NCI-H2196 (cell line): ENCODE measurements at regions not wholly inside any gene's neighbourhood (a gene's known extent, or its start where the extent isn't known, plus 50 kb on each side); places are given as distances from the start of the nearest gene placed in this dataset.

ENCODE experiments used
- DNase-seq: peaks from one replicate; lab custom pipeline; 2025; ENCODE audit not compliant: unreplicated experiment; lab: John Stamatoyannopoulos, UW

DNA sequence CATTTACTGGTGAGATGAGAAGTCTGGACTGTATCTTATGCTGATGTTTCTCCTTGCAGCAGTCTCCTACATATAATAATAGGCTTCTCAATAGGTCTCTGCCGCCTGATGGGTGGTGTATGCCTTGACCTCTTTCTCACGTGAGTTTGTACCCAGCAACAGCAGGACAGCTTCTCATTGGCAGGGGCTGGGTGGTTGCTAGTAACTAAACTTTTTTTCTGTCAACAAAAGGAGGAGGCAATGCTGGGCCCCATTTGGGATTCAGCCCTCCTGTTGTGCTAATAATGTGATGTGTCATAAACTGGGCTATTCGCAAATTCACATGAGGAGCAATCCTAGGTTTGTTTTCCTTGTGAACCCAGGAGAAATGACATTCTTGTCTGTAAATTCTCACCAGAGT is 533.6 kb downstream of the GATA3 start:
- DNase-seq, result no peak

DNA sequence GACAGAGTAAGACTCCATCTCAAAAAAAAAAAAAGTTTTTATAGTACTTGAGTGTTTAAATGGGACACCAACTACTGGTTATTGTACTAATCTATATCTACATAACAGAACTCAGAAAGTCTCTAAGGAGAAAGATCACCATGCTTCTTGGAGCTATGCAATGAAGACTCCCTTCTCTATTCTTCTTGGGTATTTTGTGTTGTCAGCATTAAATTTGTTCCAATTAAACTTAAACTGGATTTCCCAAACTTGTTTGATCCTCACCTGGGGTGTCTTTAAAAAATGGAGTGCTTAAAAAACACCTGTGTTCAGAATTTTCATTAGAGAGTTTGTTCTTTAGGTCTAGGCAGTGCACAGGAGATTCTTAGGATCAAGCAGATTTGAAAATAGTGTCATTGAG is 536.0 kb downstream of the GATA3 start:
- DNase-seq, result no peak

GRCh38 chr10:8591640-8592039 is 537.2 kb downstream of the GATA3 start:
- no peak for DNase-seq

- DNase-seq, result no peak
These were observed 539.7 kb downstream of the GATA3 start for GRCh38 chr10:8594176-8594575.

GRCh38 chr10:8594711-8595110 is 540.2 kb downstream of the GATA3 start:
- DNase-seq, result no peak

DNA sequence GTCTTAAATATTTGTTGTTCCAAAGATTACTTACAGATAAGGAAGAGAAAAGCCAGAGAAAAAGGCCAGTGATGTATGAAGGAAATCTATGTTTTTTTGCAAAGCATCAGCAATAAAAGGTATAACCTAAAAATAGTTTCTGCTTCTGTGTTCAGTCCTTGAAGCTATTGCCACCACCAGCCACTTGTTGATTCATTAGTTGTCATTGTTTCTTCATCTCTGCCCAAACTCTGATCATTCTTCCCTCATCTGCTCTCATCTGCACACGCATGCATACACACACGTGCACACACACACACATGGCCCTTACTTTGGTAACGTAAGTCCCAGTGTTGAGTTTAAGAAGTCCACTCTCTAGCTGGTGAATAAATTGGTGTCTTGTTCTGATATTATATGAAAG is 540.7 kb downstream of the GATA3 start:
- no peak for DNase-seq

- DNase-seq, result no peak
These were observed 542.5 kb downstream of the GATA3 start for GRCh38 chr10:8596929-8597472.

DNA sequence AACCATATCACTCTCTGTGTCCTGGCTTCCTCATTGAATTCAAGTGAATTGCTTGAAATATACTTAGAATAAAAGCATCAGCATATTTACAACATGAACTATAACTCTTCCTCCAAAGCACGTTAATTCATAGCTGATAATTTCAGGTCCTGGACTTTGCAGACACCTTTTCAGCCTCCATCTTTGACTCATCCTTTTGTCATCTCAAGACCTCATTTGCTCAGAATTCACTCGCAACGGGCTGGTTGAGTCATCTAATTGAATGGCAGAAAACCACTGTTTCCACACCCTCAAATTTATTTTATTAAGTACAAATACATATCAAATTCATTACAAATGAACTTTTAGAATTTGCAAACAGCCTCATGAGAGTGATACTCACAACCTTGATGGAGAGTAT is 545.7 kb downstream of the GATA3 start:
- no peak for DNase-seq

DNA sequence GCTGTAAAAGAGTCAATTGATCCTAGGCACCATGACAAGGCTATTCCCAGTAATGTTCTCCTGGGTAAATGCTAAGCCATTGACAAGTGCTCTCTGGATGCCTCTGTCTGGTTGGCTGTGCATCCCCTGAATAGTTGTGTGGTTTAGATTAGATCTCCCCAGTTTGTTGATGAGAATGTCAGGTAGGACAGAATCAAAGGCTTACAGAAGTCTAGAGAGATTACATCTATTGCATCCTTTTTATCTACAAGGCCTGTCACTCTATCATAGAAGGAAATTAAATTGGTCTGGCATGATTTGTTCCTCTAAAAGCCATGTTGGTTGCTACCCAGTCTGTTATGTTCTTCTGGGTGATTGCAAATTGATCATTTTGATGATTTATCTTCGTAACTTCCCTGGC is 548.3 kb downstream of the GATA3 start:
- DNase-seq, result no peak

DNA sequence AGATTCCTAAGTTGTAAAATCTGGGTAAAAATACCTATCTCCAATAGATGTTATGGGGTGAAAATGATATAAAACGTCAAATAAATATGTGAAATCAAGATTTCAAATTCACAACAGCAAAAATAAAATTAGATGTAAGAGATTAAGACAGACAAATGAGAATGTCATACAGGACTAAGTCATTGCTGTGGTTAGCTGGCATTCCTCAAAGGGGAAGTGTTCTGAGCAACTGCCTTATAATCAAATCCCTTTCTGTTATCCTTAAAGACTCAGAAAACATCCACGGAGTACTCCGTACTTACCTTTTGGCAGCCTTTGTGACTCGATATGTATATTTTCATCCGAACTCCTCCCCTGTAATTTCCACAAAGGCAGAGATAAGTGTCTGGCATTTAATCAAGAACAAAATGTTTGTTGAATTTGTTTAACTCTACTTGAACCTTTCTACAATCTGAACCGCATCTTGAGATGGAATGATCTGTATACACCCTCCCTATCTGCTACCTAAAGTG is 559.6 kb downstream of the GATA3 start:
- no peak for DNase-seq

GRCh38 chr10:8615118-8615517 is 560.6 kb downstream of the GATA3 start:
- no peak for DNase-seq

DNA sequence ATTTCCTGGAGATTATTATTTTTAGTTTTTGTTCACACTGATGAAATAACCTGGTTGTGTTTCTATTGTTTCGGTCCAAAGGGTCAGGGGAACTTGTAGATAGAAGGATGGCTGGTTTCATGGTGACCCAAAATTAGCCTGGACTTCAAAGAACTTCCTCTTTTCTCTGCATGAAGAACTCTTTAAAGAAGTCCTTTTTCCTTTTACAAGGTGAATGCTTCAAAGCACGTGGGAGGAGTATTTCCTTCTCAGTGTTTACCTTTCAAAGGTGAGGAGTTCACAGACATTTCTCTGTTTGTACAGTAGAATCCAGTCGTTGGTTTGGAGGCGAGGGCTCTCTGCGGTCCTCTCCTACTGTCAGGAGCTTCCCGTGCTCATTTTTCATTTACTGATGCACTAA is 561.7 kb downstream of the GATA3 start:
- DNase-seq, result no peak

- no peak for DNase-seq
These were observed 563.3 kb downstream of the GATA3 start for GRCh38 chr10:8617792-8618191.

DNA sequence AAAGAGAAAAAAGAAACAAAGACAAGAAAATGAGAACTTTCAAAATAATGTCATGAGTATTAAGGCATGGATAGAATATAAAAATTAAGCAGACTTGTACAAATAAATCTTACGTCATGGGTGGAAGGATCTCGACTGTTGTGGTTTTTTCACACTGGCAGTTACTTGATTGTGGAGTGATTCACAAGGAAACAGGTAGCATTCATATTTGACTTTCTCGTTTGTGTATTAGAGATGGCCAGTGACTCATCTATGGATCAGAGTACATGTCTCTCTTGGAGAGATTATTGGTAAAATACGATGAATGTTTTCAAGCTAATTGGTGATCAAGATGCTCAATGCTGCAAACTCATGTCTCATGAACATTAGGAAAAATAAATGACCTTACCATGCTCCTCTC is 564.3 kb downstream of the GATA3 start:
- no peak for DNase-seq

GRCh38 chr10:8628351-8628750 is 573.9 kb downstream of the GATA3 start:
- no peak for DNase-seq

GRCh38 chr10:8633909-8634308 is 579.4 kb downstream of the GATA3 start:
- no peak for DNase-seq

DNA sequence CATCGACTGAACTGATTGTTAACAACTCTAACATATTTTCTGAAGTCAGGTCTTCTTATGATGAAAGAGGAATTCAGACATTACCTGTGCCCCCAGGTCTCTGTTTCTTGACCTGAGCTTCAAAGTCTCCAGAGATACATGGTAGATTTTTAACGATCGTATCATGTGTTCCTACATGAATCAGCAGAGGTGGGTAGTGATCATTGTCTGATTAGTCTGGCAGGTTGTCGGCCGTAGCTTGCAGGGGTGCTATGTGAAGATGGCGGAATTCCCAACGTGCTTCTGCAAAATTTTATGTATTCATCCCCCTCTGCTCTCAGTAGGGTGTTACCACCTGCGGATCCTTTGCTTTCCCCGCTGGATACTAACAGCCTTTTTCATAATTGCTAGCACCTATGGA is 581.9 kb downstream of the GATA3 start:
- DNase-seq, result no peak

DNA sequence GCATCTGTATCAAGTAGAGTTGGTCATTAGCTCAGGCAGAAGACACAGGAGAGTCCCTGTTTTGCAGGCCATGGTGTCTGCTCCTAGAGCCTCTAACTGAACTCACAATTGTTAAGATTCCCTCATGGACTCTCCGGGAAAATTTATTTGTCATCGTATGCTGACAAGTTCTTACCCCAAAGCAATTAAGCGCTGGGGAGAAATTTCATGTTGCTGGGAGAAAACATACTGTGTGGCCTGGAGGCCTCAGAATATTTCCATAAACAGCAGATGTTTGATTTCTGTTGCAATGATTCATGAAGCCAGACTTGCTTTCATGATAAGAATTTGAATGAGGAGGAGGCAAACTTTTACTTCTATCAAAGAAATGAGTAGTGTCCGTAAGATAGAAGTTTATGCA is 583.2 kb downstream of the GATA3 start:
- no peak for DNase-seq

GRCh38 chr10:8638088-8638672 is 583.7 kb downstream of the GATA3 start:
- DNase-seq, result no peak

DNA sequence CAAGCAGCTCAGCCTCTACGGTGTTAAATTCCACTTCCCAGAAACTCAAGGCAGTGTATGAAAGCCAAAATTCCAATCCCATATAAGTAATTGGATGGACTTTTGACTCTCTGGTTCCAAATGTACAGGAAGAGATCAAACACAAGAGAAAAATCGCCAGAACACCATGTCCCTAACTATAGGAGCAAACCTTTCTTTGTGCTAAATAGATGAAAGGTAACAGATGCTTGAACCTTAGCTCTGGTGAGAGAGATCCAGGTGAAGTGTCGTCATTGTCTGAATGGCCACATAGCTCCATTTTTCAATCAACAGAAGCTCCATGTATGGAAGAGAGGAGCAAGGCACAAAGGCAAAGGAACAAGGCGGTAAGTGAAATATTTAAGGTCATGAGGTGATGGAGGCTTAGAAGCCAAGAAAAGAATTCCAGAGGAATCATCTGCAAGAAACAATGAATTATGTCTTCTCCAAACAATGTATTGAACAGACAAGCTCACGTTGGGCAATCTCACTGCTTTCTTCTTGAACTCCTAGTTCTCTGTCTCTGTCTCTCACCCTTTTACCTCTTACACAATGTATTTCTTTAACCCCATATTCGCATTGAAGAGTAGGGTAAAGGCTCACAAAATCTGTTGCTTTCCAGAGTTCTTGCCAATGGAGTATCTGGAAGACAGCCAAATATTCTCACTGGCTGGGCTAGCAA is 585.1 kb downstream of the GATA3 start:
- no peak for DNase-seq

DNA sequence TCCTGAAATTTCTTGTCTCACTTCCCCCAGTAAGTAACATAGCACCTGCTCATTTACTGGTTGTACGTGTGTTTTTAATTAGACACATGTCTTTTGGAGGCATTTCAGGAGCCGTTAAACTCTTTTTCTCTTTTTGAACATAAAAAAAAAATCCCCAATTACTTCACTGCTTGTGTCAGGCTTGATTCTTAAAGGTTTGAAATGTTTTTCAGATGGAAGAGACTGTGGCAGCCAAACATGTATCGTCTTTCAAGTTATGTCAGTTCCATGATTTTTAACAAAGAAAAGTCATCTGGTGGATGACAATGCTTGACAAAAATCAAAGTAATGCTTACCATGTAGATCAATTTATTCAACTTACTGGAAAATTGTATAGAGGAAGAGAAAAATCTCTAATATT is 585.8 kb downstream of the GATA3 start:
- DNase-seq, result no peak

- no peak for DNase-seq
These were observed 586.4 kb downstream of the GATA3 start for GRCh38 chr10:8640878-8641277.

DNA sequence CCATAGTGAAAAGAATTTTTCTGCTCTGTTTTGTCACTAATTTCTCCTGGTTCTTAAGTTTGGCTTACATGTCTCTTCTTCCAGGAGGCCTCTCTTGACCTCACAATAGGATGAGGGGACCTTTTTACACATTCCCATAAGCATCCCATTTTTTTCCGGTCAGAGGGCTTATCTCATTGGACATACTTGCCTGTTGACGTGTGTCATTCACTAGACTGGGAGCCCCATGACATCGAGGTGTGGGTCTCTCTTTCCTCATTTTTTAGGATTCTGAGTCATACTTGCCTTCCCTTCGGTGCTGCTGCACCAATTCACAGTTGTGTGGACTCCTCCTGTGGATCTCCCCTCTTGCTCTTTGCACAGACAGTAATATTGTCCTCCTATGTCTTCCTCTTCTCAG is 601.8 kb downstream of the GATA3 start:
- DNase-seq, result no peak
